HG03060 (cell line): ENCODE measurements at regions not wholly inside any gene's neighbourhood (a gene's known extent, or its start where the extent isn't known, plus 50 kb on each side); places are given as distances from the start of the nearest gene placed in this dataset.
A peak's percentile ranks its signal among the peaks of the same experiment; 100 is the strongest.

Experiments
- ATAC-seq: cut with Tn5 transposase; IDR thresholded peaks from one replicate; pipeline ENCODE4 v1.9.1; 2021; ENCODE audit warnings: low read depth, moderate number of reproducible peaks; ENCODE audit not compliant: unreplicated experiment

DNA sequence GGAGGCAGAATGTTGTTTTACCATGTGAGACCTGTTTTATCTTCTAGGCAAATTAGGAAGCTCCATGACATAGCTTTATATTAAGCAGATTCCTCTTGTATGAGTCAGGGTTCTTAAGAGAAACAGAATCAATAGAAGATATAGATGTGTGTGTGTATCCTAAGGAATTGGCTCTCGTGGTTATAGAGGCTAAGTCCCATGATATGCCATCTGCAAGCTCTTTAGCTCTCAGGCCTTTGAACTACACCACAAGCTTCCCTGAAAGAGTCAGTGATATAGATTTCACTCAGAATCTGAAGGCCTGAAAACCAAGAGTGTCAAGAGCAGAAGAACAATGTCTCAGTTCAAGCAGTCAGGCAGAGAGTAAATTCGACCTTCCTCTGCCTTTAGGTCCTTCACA lies 365.8 kb upstream of the ZNF608 start:
- no peak for ATAC-seq

DNA sequence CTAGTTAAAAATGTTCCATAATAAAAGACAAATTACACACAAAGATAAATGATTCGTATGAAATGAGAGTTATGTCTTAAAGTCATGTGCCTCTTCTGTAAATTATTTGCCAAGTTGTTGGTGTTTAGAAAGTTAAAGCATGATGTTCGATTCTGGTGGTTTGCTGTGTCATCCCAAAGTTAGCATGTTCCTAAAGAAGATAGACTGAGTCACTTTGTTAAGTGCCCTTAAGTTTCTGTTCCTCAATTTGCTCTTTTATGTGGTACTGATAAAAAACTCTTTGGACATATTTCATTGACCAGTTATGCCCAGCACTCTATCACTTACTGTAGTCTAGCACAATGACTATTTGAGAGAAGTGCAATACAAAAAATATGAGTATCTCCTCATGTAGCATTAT lies 366.9 kb upstream of the ZNF608 start:
- ATAC-seq, result peak; percentile 96

- ATAC-seq, result no peak
These were observed 368.7 kb upstream of the ZNF608 start for GRCh38 chr5:125115195-125115525.

GRCh38 chr5:125117566-125117965 lies 371.1 kb upstream of the ZNF608 start:
- ATAC-seq, result no peak

GRCh38 chr5:125120012-125120411 lies 373.6 kb upstream of the ZNF608 start:
- ATAC-seq, result no peak

- ATAC-seq, result no peak
These were observed 378.8 kb upstream of the ZNF608 start for GRCh38 chr5:125125031-125125823.

GRCh38 chr5:125126050-125126449 lies 379.6 kb upstream of the ZNF608 start:
- no peak for ATAC-seq

- ATAC-seq, result no peak
These were observed 382.8 kb upstream of the ZNF608 start for GRCh38 chr5:125129151-125129806.

- no peak for ATAC-seq
These were observed 384.2 kb upstream of the ZNF608 start for GRCh38 chr5:125130591-125130990.

- no peak for ATAC-seq
These were observed 388.0 kb upstream of the ZNF608 start for GRCh38 chr5:125134216-125135081.

DNA sequence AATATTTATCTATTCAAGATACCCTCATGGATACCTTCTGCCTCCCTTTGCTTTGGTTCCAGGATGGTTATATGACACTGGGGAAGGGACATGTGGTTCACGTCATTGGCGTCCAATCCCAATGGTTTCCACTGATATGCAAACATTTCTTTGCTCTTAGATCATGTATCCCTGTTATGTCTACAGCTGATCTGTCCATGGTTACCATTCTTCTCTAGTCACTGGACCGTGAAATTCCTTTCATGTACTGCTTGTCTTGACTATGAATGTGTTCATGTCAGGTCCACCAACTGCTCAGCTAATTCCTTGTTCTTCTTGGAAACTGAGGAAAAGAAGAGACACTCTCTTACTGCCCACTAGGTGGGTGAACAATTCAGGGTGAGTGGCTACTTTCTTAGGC lies 391.1 kb upstream of the ZNF608 start:
- ATAC-seq, result no peak

DNA sequence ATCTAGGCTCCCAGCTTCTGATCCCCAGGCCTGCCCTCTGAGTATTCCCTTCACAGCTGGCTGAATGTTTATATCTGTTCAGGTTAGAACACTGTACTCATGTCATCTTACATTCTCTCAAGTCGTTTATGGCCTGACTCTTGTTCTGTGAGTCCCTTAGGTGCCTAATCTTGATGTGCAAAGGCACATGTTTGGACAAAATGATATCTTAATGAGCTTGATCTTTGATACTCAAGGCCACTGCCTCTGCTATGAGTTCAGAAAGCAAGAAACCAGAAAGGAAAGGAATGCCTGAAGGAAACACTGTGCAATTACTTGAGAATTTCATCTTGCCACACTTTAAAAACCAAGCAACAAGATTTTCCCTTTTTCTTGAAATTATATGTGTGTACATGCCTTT lies 391.8 kb upstream of the ZNF608 start:
- no peak for ATAC-seq

- ATAC-seq, result no peak
These were observed 393.2 kb upstream of the ZNF608 start for GRCh38 chr5:125139590-125139989.

DNA sequence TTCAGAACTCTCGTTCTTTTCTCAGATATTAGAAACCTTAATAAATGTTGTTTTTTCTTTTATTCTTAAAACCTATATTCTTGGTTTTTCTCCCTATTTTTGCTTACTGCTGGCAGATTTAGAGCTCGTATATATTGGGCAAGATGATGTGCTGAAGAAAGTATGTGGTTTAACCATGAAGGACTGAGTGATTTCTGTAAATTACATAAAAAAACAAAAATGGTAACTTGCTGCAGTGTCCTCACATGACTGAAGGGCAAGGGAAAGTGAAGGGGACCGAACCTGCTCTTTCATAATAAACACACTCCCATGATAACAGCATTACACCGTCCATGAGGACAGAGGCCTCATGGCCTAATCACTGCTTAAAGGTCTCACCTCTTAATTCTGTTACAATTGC lies 393.8 kb upstream of the ZNF608 start:
- no peak for ATAC-seq

- ATAC-seq, result no peak
These were observed 394.4 kb upstream of the ZNF608 start for GRCh38 chr5:125140855-125141254.

DNA sequence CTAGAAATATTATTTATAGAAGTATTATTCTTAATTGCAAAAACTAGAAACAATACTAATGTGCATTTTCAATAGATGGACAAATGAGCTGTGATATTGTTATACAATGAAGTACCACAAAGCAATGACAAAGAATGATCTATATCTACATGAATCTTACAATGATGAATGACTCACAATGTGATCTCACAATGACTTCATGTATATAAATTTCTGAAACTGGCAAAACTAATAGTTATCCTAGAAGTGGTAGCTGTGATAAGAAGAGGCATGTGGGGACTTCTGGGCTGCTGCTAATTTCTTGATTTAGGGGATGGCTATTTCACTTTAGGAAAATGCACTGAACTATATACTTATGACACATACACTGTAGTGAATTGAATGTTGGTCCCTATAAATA lies 396.0 kb upstream of the ZNF608 start:
- no peak for ATAC-seq

GRCh38 chr5:125143011-125143410 lies 396.6 kb upstream of the ZNF608 start:
- ATAC-seq, result no peak

DNA sequence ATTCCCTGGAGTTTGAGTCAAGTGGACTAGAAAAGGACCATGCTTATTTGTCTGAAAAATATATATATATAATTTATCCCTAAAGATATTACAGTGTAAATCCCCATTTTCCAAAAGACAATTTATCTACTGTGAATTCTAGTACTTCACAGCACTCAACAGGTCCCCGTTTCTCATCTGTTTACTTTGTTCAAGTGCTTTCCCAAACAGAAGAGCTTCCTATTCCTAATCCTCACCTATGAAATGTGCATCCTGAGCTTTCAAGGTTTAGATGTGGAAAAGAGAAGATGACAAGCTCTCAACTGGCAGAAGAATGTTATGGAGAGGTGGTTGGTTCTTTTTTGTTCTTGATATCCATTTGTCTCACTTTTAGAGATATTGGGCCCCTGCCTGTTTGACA lies 401.6 kb upstream of the ZNF608 start:
- ATAC-seq, result no peak

GRCh38 chr5:125148706-125149105 lies 402.3 kb upstream of the ZNF608 start:
- no peak for ATAC-seq

DNA sequence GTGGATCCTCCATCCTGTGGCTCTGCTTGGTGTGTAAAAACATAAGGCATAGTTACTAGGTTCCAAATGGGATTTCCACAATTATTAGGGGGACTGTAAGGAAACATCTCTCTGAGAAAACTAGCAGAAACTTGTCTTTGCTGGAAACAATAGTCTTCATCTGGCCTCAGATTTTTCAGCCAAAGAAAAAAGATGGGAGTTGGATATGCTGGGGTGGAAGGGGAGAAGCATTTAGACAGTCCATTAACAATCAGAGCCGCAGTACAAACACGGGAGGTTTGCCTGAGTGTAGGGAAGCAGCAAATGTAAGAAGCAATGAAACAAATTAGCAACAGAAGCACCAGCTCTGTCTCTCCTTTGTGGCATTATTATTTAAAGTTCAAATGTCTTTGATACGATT lies 402.7 kb upstream of the ZNF608 start:
- no peak for ATAC-seq

DNA sequence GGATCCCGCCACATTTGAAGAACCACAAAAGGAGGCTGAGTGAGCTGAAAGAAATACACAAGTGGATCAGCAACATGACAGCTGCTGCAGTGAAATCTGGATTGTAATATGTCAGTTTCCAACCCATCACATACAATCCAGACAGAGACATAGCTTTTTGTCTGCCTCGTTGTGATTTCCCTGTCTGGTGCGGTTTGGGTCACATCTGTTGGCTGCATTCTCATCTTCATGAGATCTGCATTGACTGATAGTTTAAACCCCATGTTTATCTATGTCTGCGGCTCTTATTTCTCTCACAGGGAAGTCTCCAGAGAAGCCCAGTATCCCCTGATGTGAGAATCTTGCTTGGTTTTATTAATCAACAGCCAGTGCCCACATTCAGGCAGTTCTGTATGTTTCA lies 403.1 kb upstream of the ZNF608 start:
- no peak for ATAC-seq
